ENCODE measurements at regions not wholly inside any gene's neighbourhood (a gene's known extent, or its start where the extent isn't known, plus 50 kb on each side); places are given as distances from the start of the nearest gene placed in this dataset.

GRCh38 chr1:168887381-168887780 is 158.4 kb upstream of the DPT start:
- H3K27me3 Mint-ChIP-seq (ENCODE audit: insufficient read depth) = no peaks in the 10 kb centered on the region
- no peak overlapping the region for H3K4me3 ChIP-seq (ENCODE audit: low read length)
- H3K4me1 ChIP-seq (ENCODE audit: control insufficient read depth, insufficient read depth, low read length) = no peaks in the 10 kb centered on the region
- no peak overlapping the region for H3K4me3 Mint-ChIP-seq
- no peak overlapping the region for H3K27ac ChIP-seq (ENCODE audit: low read depth, low read length)
- TF ChIP-seq CTCF (conservative IDR thresholded peaks at IDR 0.05) = no peak
- H3K9ac ChIP-seq (ENCODE audit: extremely low read depth, low read length, poor library complexity, severe bottlenecking) = no peak overlapping the region
- H3K36me3 Mint-ChIP-seq (ENCODE audit: low read depth) = no peaks in the 10 kb centered on the region
- no peak overlapping the region for H3K27ac Mint-ChIP-seq
- no peak for DNase-seq
- H3K27me3 ChIP-seq (ENCODE audit: control insufficient read depth, insufficient read depth, low read length, poor library complexity, severe bottlenecking) = no peaks in the 10 kb centered on the region
- 94 to 100% methylated on average over 1 to 4 of the region's 4 CpGs for WGBS, 2 experiments (ENCODE audit: insufficient coverage in 1 of 2, insufficient read length in 1 of 2)
- peaks cover 3% of the 10 kb centered on the region for H3K9me3 Mint-ChIP-seq
- H3K36me3 ChIP-seq (ENCODE audit: control insufficient read depth, insufficient read depth, low read length) = no peaks in the 10 kb centered on the region
- peaks cover 13% of the 10 kb centered on the region for H3K9me3 ChIP-seq (ENCODE audit: control insufficient read depth, low read length)
- H3K4me1 Mint-ChIP-seq = peaks cover 14% of the 10 kb centered on the region

GRCh38 chr1:168888418-168888817 is 159.4 kb upstream of the DPT start:
- Mint-ChIP-seq H3K4me1 (peaks cover 14% of the 10 kb centered on the region), H3K27ac (no peak overlapping the region), H3K36me3 (ENCODE audit: low read depth) (no peaks in the 10 kb centered on the region), H3K27me3 (ENCODE audit: insufficient read depth) (no peaks in the 10 kb centered on the region), H3K4me3 (no peak overlapping the region), H3K9me3 (peaks cover 3% of the 10 kb centered on the region)
- H3K36me3 ChIP-seq (ENCODE audit: control insufficient read depth, insufficient read depth, low read length) = no peaks in the 10 kb centered on the region
- H3K27me3 ChIP-seq (ENCODE audit: control insufficient read depth, insufficient read depth, low read length, poor library complexity, severe bottlenecking) = no peaks in the 10 kb centered on the region
- peaks cover 13% of the 10 kb centered on the region for H3K9me3 ChIP-seq (ENCODE audit: control insufficient read depth, low read length)
- H3K27ac ChIP-seq (ENCODE audit: low read depth, low read length) = no peak overlapping the region
- no peak overlapping the region for H3K9ac ChIP-seq (ENCODE audit: extremely low read depth, low read length, poor library complexity, severe bottlenecking)
- H3K4me1 ChIP-seq (ENCODE audit: control insufficient read depth, insufficient read depth, low read length) = no peaks in the 10 kb centered on the region
- no peak for DNase-seq
- TF ChIP-seq CTCF (conservative IDR thresholded peaks at IDR 0.05) = no peak
- H3K4me3 ChIP-seq (ENCODE audit: low read length) = no peak overlapping the region
- WGBS, 2 experiments (ENCODE audit: insufficient coverage in 1 of 2, insufficient read length in 1 of 2) = 46% methylated on average over 2 of the region's 2 CpGs; no CpG with 5 or more reads in 1 of the 2 experiments

GRCh38 chr1:168892931-168893330 is 163.9 kb upstream of the DPT start:
- Histone ChIP-seq H3K9me3 (ENCODE audit: control insufficient read depth, low read length) (peaks cover 11% of the 10 kb centered on the region), H3K36me3 (ENCODE audit: control insufficient read depth, insufficient read depth, low read length) (no peaks in the 10 kb centered on the region), H3K4me1 (ENCODE audit: control insufficient read depth, insufficient read depth, low read length) (no peaks in the 10 kb centered on the region), H3K4me3 (ENCODE audit: low read length) (no peak overlapping the region), H3K27me3 (ENCODE audit: control insufficient read depth, insufficient read depth, low read length, poor library complexity, severe bottlenecking) (no peaks in the 10 kb centered on the region), H3K9ac (ENCODE audit: extremely low read depth, low read length, poor library complexity, severe bottlenecking) (no peak overlapping the region), H3K27ac (ENCODE audit: low read depth, low read length) (no peak overlapping the region)
- Mint-ChIP-seq H3K9me3 (no peaks in the 10 kb centered on the region), H3K4me3 (no peak overlapping the region), H3K27ac (no peak overlapping the region), H3K36me3 (ENCODE audit: low read depth) (no peaks in the 10 kb centered on the region), H3K27me3 (ENCODE audit: insufficient read depth) (peaks cover 5% of the 10 kb centered on the region), H3K4me1 (peaks cover 14% of the 10 kb centered on the region)
- no peak for TF ChIP-seq CTCF (conservative IDR thresholded peaks at IDR 0.05)
- WGBS, 2 experiments (ENCODE audit: insufficient coverage in 1 of 2, insufficient read length in 1 of 2) = 86 to 91% methylated on average over 2 to 3 of the region's 3 CpGs
- no peak for DNase-seq

Data from endodermal cell (in vitro differentiated cells).